ENCODE measurements at regions not wholly inside any gene's neighbourhood (a gene's known extent, or its start where the extent isn't known, plus 50 kb on each side); places are given as distances from the start of the nearest gene placed in this dataset.

DNA sequence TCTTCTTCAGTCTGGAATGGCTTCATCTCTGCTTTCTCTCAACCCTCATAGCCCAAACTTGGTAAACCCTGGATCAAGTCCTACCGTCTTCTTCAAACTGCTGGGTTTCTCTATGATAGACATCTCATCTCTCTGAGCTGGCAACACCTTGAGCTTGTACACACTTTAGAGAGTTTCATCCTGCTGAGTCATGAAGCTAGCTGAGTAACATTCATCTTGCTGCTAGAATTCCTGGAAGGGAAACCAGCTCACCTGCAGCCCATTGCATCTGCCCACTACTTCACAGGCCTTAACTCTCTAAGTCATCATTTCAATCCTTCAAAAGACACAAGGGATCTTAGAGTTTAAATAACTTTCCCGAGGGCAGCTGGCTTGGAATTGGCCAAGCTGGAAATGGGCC lies 175.5 kb upstream of the RORA start:
- no peaks in the 10 kb centered on the region for H3K4me1 Mint-ChIP-seq (ENCODE audit: low read depth)
- H3K27me3 Mint-ChIP-seq = peaks cover 42% of the 10 kb centered on the region
- H3K27ac Mint-ChIP-seq = no peak overlapping the region
- H3K4me3 Mint-ChIP-seq = no peak overlapping the region
- H3K9me3 Mint-ChIP-seq = no peaks in the 10 kb centered on the region
- DNase-seq = no peak
- no peaks in the 10 kb centered on the region for H3K36me3 Mint-ChIP-seq (ENCODE audit: low read depth)

DNA sequence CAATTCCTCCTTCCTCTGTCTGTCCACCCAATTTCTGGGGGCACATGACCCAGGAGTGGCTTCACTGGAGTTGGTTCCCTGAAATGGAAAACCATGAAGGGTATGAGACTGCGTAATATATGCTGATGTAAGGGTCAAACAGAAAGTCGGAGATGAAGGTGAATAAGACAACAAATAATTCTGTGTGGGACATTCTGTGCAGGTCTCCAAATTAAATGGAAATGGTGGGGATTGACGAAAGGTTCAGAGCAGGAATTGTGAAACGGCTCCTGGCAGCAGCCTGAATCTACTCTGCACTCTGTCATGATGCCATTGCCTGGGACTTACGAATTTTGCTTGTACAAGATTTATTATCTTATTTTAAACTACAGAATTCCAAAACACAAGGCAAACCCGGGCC lies 174.8 kb upstream of the RORA start:
- H3K36me3 Mint-ChIP-seq (ENCODE audit: low read depth) = no peaks in the 10 kb centered on the region
- no peak overlapping the region for H3K27ac Mint-ChIP-seq
- H3K4me3 Mint-ChIP-seq = no peak overlapping the region
- no peaks in the 10 kb centered on the region for H3K9me3 Mint-ChIP-seq
- peaks cover 35% of the 10 kb centered on the region for H3K27me3 Mint-ChIP-seq
- no peak for DNase-seq
- no peaks in the 10 kb centered on the region for H3K4me1 Mint-ChIP-seq (ENCODE audit: low read depth)

DNA sequence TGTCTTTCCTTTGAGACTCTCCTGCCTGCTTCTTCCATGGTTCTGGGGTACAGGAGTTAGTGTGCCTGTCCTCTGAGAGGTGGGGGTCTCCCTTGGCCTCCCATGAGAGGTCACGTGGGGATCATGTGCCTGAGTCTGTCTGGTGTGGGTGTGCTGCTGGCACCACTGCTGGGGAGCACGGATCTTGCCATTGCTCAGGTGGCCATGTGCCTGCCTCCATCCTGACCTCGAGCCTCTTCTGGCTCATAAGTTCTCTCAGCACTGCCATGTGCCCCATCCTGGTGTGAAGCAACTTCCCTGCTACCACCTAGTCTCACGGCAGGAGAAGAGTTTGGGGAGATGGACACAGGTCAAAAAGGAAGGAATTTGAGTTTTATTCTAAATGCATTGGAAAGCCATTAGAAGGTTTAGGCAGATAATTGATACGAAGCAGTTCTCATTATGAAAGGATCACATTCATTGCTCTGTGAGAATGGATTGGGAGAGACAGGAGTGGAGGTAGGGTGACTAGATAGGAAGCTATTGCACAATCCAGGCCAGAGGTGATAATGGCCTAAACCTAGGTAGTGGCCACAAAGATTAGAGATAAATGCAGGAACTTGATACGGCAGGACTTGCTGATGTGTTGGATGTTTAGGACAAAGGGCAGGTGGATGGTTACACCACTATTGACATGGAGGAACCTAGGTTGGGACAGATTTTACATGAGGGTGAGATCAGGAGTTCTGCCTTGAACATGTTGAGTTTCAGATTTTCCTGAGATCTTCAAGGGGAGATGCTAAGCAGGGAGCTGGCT lies 173.0 kb upstream of the RORA start:
- Mint-ChIP-seq H3K4me3 (no peak overlapping the region), H3K27ac (no peak overlapping the region), H3K36me3 (ENCODE audit: low read depth) (no peaks in the 10 kb centered on the region), H3K4me1 (ENCODE audit: low read depth) (no peaks in the 10 kb centered on the region), H3K27me3 (peaks cover 23% of the 10 kb centered on the region), H3K9me3 (no peaks in the 10 kb centered on the region)
- no peak for DNase-seq

GRCh38 chr15:61398310-61398709 lies 169.2 kb upstream of the RORA start:
- Mint-ChIP-seq H3K4me1 (ENCODE audit: low read depth) (no peaks in the 10 kb centered on the region), H3K27me3 (peaks cover 8% of the 10 kb centered on the region), H3K9me3 (no peaks in the 10 kb centered on the region), H3K36me3 (ENCODE audit: low read depth) (no peaks in the 10 kb centered on the region), H3K27ac (no peak overlapping the region), H3K4me3 (no peak overlapping the region)
- no peak for DNase-seq

GRCh38 chr15:61396235-61396919 lies 167.3 kb upstream of the RORA start:
- Mint-ChIP-seq H3K4me3 (no peak overlapping the region), H3K36me3 (ENCODE audit: low read depth) (no peaks in the 10 kb centered on the region), H3K4me1 (ENCODE audit: low read depth) (no peaks in the 10 kb centered on the region), H3K27ac (no peak overlapping the region), H3K27me3 (peaks cover 10% of the 10 kb centered on the region), H3K9me3 (no peaks in the 10 kb centered on the region)
- DNase-seq = no peak

- DNase-seq = no peak
- no peak overlapping the region for H3K27ac Mint-ChIP-seq
- H3K36me3 Mint-ChIP-seq (ENCODE audit: low read depth) = no peaks in the 10 kb centered on the region
- H3K4me1 Mint-ChIP-seq (ENCODE audit: low read depth) = no peaks in the 10 kb centered on the region
- H3K27me3 Mint-ChIP-seq = peaks cover 23% of the 10 kb centered on the region
- no peak overlapping the region for H3K4me3 Mint-ChIP-seq
- H3K9me3 Mint-ChIP-seq = no peaks in the 10 kb centered on the region
Measured at GRCh38 chr15:61393949-61394348, 164.8 kb upstream of the RORA start.

GRCh38 chr15:61393524-61393923 lies 164.4 kb upstream of the RORA start:
- Mint-ChIP-seq H3K27me3 (peaks cover 24% of the 10 kb centered on the region), H3K4me1 (ENCODE audit: low read depth) (no peaks in the 10 kb centered on the region), H3K36me3 (ENCODE audit: low read depth) (no peaks in the 10 kb centered on the region), H3K9me3 (peaks cover 1% of the 10 kb centered on the region), H3K4me3 (no peak overlapping the region), H3K27ac (no peak overlapping the region)
- DNase-seq = no peak

GRCh38 chr15:61390138-61390537 lies 161.0 kb upstream of the RORA start:
- Mint-ChIP-seq H3K27ac (no peak overlapping the region), H3K27me3 (peaks cover 42% of the 10 kb centered on the region), H3K36me3 (ENCODE audit: low read depth) (no peaks in the 10 kb centered on the region), H3K4me3 (no peak overlapping the region), H3K4me1 (ENCODE audit: low read depth) (no peaks in the 10 kb centered on the region), H3K9me3 (peaks cover 10% of the 10 kb centered on the region)
- no peak for DNase-seq

- Mint-ChIP-seq H3K4me3 (no peak overlapping the region), H3K27me3 (peaks cover 48% of the 10 kb centered on the region), H3K27ac (no peak overlapping the region), H3K36me3 (ENCODE audit: low read depth) (no peaks in the 10 kb centered on the region), H3K9me3 (peaks cover 10% of the 10 kb centered on the region), H3K4me1 (ENCODE audit: low read depth) (no peaks in the 10 kb centered on the region)
- DNase-seq = no peak
Measured at GRCh38 chr15:61389334-61390028, 160.4 kb upstream of the RORA start.

GRCh38 chr15:61387675-61388074 lies 158.6 kb upstream of the RORA start:
- H3K4me3 Mint-ChIP-seq = no peak overlapping the region
- peaks cover 50% of the 10 kb centered on the region for H3K27me3 Mint-ChIP-seq
- no peaks in the 10 kb centered on the region for H3K4me1 Mint-ChIP-seq (ENCODE audit: low read depth)
- peaks cover 10% of the 10 kb centered on the region for H3K9me3 Mint-ChIP-seq
- no peak for DNase-seq
- H3K36me3 Mint-ChIP-seq (ENCODE audit: low read depth) = no peaks in the 10 kb centered on the region
- no peak overlapping the region for H3K27ac Mint-ChIP-seq

- Mint-ChIP-seq H3K36me3 (ENCODE audit: low read depth) (no peaks in the 10 kb centered on the region), H3K27me3 (peaks cover 28% of the 10 kb centered on the region), H3K9me3 (peaks cover 8% of the 10 kb centered on the region), H3K4me3 (no peak overlapping the region), H3K27ac (no peak overlapping the region), H3K4me1 (ENCODE audit: low read depth) (no peaks in the 10 kb centered on the region)
- DNase-seq = no peak
Measured at GRCh38 chr15:61383421-61383820, 154.3 kb upstream of the RORA start.

- Mint-ChIP-seq H3K9me3 (peaks cover 6% of the 10 kb centered on the region), H3K4me3 (no peak overlapping the region), H3K36me3 (ENCODE audit: low read depth) (no peaks in the 10 kb centered on the region), H3K4me1 (ENCODE audit: low read depth) (no peaks in the 10 kb centered on the region), H3K27ac (no peak overlapping the region), H3K27me3 (peaks cover 26% of the 10 kb centered on the region)
- DNase-seq = no peak
Measured at GRCh38 chr15:61382927-61383326, 153.8 kb upstream of the RORA start.

DNA sequence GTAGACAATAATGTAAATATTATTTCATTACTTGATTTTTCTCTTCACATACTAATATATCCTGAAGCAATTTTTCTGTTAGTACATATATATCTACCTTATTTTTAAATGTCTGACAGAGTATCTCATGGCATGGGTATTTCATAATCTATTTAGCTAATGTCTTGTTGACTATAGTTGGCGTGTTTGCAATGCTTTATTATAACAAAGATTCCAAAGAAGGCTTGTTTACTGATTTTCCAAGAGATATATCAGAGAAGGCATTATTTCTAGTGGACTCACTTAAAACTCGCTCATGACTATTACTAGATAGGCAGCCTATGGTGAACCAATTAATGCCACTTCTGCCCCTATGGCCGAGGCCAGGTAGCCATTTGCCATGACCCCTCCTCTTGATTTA lies 152.4 kb upstream of the RORA start:
- Mint-ChIP-seq H3K27me3 (peaks cover 19% of the 10 kb centered on the region), H3K9me3 (no peaks in the 10 kb centered on the region), H3K4me1 (ENCODE audit: low read depth) (no peaks in the 10 kb centered on the region), H3K27ac (no peak overlapping the region), H3K36me3 (ENCODE audit: low read depth) (no peaks in the 10 kb centered on the region), H3K4me3 (no peak overlapping the region)
- DNase-seq = no peak

GRCh38 chr15:61380270-61380669 lies 151.2 kb upstream of the RORA start:
- no peak for DNase-seq
- no peaks in the 10 kb centered on the region for H3K9me3 Mint-ChIP-seq
- peaks cover 12% of the 10 kb centered on the region for H3K27me3 Mint-ChIP-seq
- no peaks in the 10 kb centered on the region for H3K36me3 Mint-ChIP-seq (ENCODE audit: low read depth)
- H3K4me1 Mint-ChIP-seq (ENCODE audit: low read depth) = no peaks in the 10 kb centered on the region
- H3K4me3 Mint-ChIP-seq = no peak overlapping the region
- H3K27ac Mint-ChIP-seq = no peak overlapping the region

DNA sequence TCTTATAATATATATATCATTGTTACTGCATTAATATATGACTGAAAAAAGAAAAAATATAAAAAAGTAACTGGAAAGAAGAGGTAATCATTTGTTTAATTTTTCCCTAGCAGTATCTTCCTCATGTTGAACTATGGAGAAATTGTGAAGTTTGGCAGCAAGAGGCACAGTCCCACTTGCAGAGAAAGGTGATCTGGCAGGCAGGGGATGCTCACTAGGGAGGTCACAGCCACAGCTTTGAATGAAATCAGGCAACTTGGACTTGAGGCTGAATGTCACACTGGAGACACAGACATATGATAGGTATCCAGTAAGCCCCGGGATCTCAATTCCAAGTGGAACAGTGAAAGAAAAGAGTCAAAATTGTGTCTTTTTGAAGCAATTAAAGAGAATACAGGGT lies 149.9 kb upstream of the RORA start:
- H3K4me3 Mint-ChIP-seq = no peak overlapping the region

More for the DNA sequence above, 149.9 kb upstream of the RORA start:
- no peak for DNase-seq
- Mint-ChIP-seq H3K4me1 (ENCODE audit: low read depth) (no peaks in the 10 kb centered on the region), H3K9me3 (no peaks in the 10 kb centered on the region), H3K27ac (no peak overlapping the region), H3K27me3 (peaks cover 5% of the 10 kb centered on the region), H3K36me3 (ENCODE audit: low read depth) (no peaks in the 10 kb centered on the region)
